NB4 (cell line): ENCODE measurements at regions not wholly inside any gene's neighbourhood (a gene's known extent, or its start where the extent isn't known, plus 50 kb on each side); places are given as distances from the start of the nearest gene placed in this dataset.

ENCODE experiments used
- MYC ChIP-seq: IDR thresholded peaks from 2 replicates; pipeline ENCODE4 v1.6.1; 2011; ENCODE audit warnings: low read depth, low read length
- POLR2A ChIP-seq: IDR thresholded peaks from 2 replicates; pipeline ENCODE4 v1.6.1; 2011; ENCODE audit warnings: mild to moderate bottlenecking; ENCODE audit not compliant: insufficient read length; ENCODE audit errors: extremely low read depth

- TF ChIP-seq POLR2A (no peak), MYC (no peak)
Measured at GRCh38 chr10:46217752-46218453, 68.9 kb upstream of the ANTXRL start.
